IMR-90 (cell line): ENCODE measurements at regions not wholly inside any gene's neighbourhood (a gene's known extent, or its start where the extent isn't known, plus 50 kb on each side); places are given as distances from the start of the nearest gene placed in this dataset.

Experiments
- ATAC-seq: fragments of 200-7000 bp; cut with Tn5 transposase; 2 replicates; pipeline ENCODE4 v1.9.1; 2020; ENCODE audit warnings: low read depth, mild to moderate bottlenecking, moderate library complexity
- BruUV-seq: library from RNA; stranded (reverse); fragments of 400-500 nt; replicated peaks from 2 replicates; lab custom pipeline; 2021; lab: Mats Ljungman, UMichigan
- CTCF ChIA-PET: fragments of 300-600 bp; formaldehyde crosslinking; extraction: SDS; loops from one replicate; lab custom pipeline; 2021; ENCODE audit warnings: antibody characterized with exemption; lab: Yijun Ruan, JAX
- POLR2A ChIA-PET: fragments of 300-600 bp; sonication (Branson Sonifier 250); formaldehyde crosslinking; loops from one replicate; lab custom pipeline; 2022; ENCODE audit warnings: antibody characterized with exemption; ENCODE audit not compliant: unreplicated experiment; lab: Charles Lee
- DNase-seq: peaks from one replicate; pipeline ENCODE4 v3.0.0; 2013
- H2AFZ ChIP-seq: replicated peaks from 2 replicates; pipeline ENCODE3; 2013; ENCODE audit warnings: low read length, mild to moderate bottlenecking; ENCODE audit not compliant: poor library complexity
- H2AK5ac ChIP-seq: 2 replicates; pipeline ENCODE4 v1.6.1; 2013; ENCODE audit warnings: low read depth, low read length, inconsistent platforms
- H2AK9ac ChIP-seq: replicated peaks from 2 replicates; pipeline ENCODE3; 2013; ENCODE audit warnings: mild to moderate bottlenecking, low read depth, low read length, moderate library complexity; ENCODE audit not compliant: poor library complexity
- H2BK120ac ChIP-seq: 2 replicates; pipeline ENCODE4 v1.6.1; 2013; ENCODE audit warnings: low read depth, low read length, inconsistent platforms
- H2BK15ac ChIP-seq: 3 replicates; pipeline ENCODE4 v1.6.1; 2013; ENCODE audit warnings: low read depth, low read length, inconsistent platforms
- H2BK20ac ChIP-seq: 2 replicates; pipeline ENCODE4 v1.6.1; 2013; ENCODE audit warnings: low read depth, mild to moderate bottlenecking, inconsistent platforms, low read length, moderate library complexity
- H2BK5ac ChIP-seq: 2 replicates; pipeline ENCODE4 v1.6.1; 2013; ENCODE audit warnings: mild to moderate bottlenecking, low read depth, low read length, inconsistent platforms; ENCODE audit not compliant: poor library complexity, severe bottlenecking
- H3K14ac ChIP-seq: replicated peaks from 2 replicates; pipeline ENCODE4 v1.6.1; 2013; ENCODE audit warnings: low read depth, low read length, inconsistent platforms
- H3K18ac ChIP-seq: 2 replicates; pipeline ENCODE4 v1.6.1; 2013; ENCODE audit warnings: low read depth, low read length, control low read depth
- H3K23ac ChIP-seq: 2 replicates; pipeline ENCODE4 v1.6.1; 2013; ENCODE audit warnings: low read depth, low read length, inconsistent platforms
- H3K27ac ChIP-seq: 2 replicates; pipeline ENCODE4 v1.5.1; 2013; ENCODE audit warnings: mild to moderate bottlenecking, control low read depth, low read length; ENCODE audit not compliant: insufficient read depth
- H3K27me3 ChIP-seq: 2 replicates; pipeline ENCODE4 v1.6.1; 2013; ENCODE audit warnings: low read length; ENCODE audit not compliant: control insufficient read depth, insufficient read depth
- H3K36me3 ChIP-seq: 2 replicates; pipeline ENCODE4 v1.6.1; 2013; ENCODE audit warnings: low read length, mixed read lengths; ENCODE audit not compliant: control insufficient read depth, insufficient read depth
- H3K4ac ChIP-seq: 2 replicates; pipeline ENCODE4 v1.6.1; 2013; ENCODE audit warnings: low read depth, low read length, inconsistent platforms
- H3K4me1 ChIP-seq: 2 replicates; pipeline ENCODE4 v1.6.1; 2013; ENCODE audit warnings: low read length, mixed read lengths; ENCODE audit not compliant: control insufficient read depth, insufficient read depth
- H3K4me2 ChIP-seq: 2 replicates; pipeline ENCODE4 v1.6.1; 2013; ENCODE audit warnings: low read depth, mild to moderate bottlenecking, control low read depth, low read length, moderate library complexity
- H3K4me3 ChIP-seq: 2 replicates; pipeline ENCODE4 v1.5.1; 2013; ENCODE audit warnings: low read depth, mild to moderate bottlenecking, control low read depth, low read length, moderate library complexity; ENCODE audit not compliant: insufficient read depth
- H3K56ac ChIP-seq: 2 replicates; pipeline ENCODE4 v1.6.1; 2013; ENCODE audit warnings: low read length, inconsistent platforms; ENCODE audit not compliant: insufficient read depth; ENCODE audit errors: extremely low read depth
- H3K79me1 ChIP-seq, 2 experiments: 2 replicates each; pipeline ENCODE4 v1.6.1; 2013; ENCODE audit warnings: low read length in 2 of 2, inconsistent platforms in 1 of 2, low read depth in 1 of 2
- H3K9ac ChIP-seq: 2 replicates; pipeline ENCODE4 v1.6.1; 2013; ENCODE audit warnings: low read depth, low read length, control low read depth
- H3K9me1 ChIP-seq: 2 replicates; pipeline ENCODE4 v1.6.1; 2013; ENCODE audit warnings: low read length, inconsistent platforms; ENCODE audit not compliant: insufficient read depth
- H3K9me3 ChIP-seq: 2 replicates; pipeline ENCODE4 v1.6.1; 2013; ENCODE audit warnings: low read length; ENCODE audit not compliant: control insufficient read depth, insufficient read depth
- H4K20me1 ChIP-seq: 2 replicates; pipeline ENCODE4 v1.6.1; 2013; ENCODE audit warnings: low read length, inconsistent platforms; ENCODE audit not compliant: insufficient read depth
- H4K5ac ChIP-seq: 2 replicates; pipeline ENCODE4 v1.6.1; 2013; ENCODE audit warnings: mild to moderate bottlenecking, low read depth, low read length, control low read depth
- H4K8ac ChIP-seq, 2 experiments: 2 replicates each; pipeline ENCODE4 v1.6.1; 2013; ENCODE audit warnings: low read depth in 2 of 2, low read length in 2 of 2, control low read depth in 1 of 2, inconsistent platforms in 1 of 2
- H4K91ac ChIP-seq: 2 replicates; pipeline ENCODE4 v1.6.1; 2013; ENCODE audit warnings: low read depth, low read length, inconsistent platforms; ENCODE audit not compliant: insufficient read depth
- BHLHE40 ChIP-seq: fragments of 150-350 bp; IDR thresholded peaks from 2 replicates; pipeline ENCODE4 v1.6.1; 2016; ENCODE audit warnings: mild to moderate bottlenecking, low read depth, low read length
- CEBPB ChIP-seq: IDR thresholded peaks from 2 replicates; pipeline ENCODE4 v1.6.1; 2012; ENCODE audit warnings: low read depth, low read length, improper control_type of control experiment
- CHD1 ChIP-seq: IDR thresholded peaks from 2 replicates; pipeline ENCODE4 v1.6.1; 2012; ENCODE audit warnings: low read depth, low read length, improper control_type of control experiment
- FOS ChIP-seq: fragments of 150-350 bp; IDR thresholded peaks from 2 replicates; pipeline ENCODE4 v1.6.1; 2016; ENCODE audit warnings: low read depth, low read length
- MAFK ChIP-seq: IDR thresholded peaks from 2 replicates; pipeline ENCODE4 v1.6.1; 2012; ENCODE audit warnings: low read depth, low read length, improper control_type of control experiment
- MAZ ChIP-seq: IDR thresholded peaks from 2 replicates; pipeline ENCODE4 v1.6.1; 2012; ENCODE audit warnings: low read depth, mild to moderate bottlenecking, low read length, improper control_type of control experiment, moderate library complexity, borderline replicate concordance
- MXI1 ChIP-seq: IDR thresholded peaks from 2 replicates; pipeline ENCODE4 v1.6.1; 2012; ENCODE audit warnings: low read depth, mild to moderate bottlenecking, low read length, moderate library complexity, borderline replicate concordance
- NFE2L2 ChIP-seq: fragments of 150-350 bp; IDR thresholded peaks from 2 replicates; pipeline ENCODE4 v1.6.1; 2016; ENCODE audit warnings: low read depth, mild to moderate bottlenecking, low read length
- POLR2A ChIP-seq: IDR thresholded peaks from 2 replicates; pipeline ENCODE4 v1.6.1; 2012; ENCODE audit warnings: mild to moderate bottlenecking, low read depth, low read length
- RAD21 ChIP-seq: IDR thresholded peaks from 2 replicates; pipeline ENCODE4 v1.6.1; 2012; ENCODE audit warnings: low read length, improper control_type of control experiment
- RCOR1 ChIP-seq: IDR thresholded peaks from 2 replicates; pipeline ENCODE4 v1.6.1; 2012; ENCODE audit warnings: mild to moderate bottlenecking, low read length, improper control_type of control experiment; ENCODE audit not compliant: insufficient replicate concordance
- RFX5 ChIP-seq: IDR thresholded peaks from 2 replicates; pipeline ENCODE4 v1.8.0; 2012; ENCODE audit warnings: low read depth, mild to moderate bottlenecking, low read length, moderate library complexity
- SMC3 ChIP-seq: fragments of 150-350 bp; IDR thresholded peaks from 2 replicates; pipeline ENCODE4 v1.6.1; 2016; ENCODE audit warnings: low read depth, mild to moderate bottlenecking, antibody characterized with exemption, low read length, moderate library complexity
- WGBS, 2 experiments: methylation state at CpG; one replicate each; pipeline versions ENCODE4 v1.1.5 to v1.1.7; 2013; ENCODE audit warnings: missing lambda C conversion rate in 2 of 2; ENCODE audit not compliant: insufficient read length in 1 of 2; ENCODE audit errors: extremely low coverage in 2 of 2; 5-methylcytosine and 5-hydroxymethylcytosine counted together
- dilution Hi-C: fragments of 300-500 bp; cut with HindIII; formaldehyde crosslinking; loops from one replicate; pipeline ENCODE4 v1.14.3; 2018; ENCODE audit warnings: low sequenced_read_pairs; ENCODE audit not compliant: unreplicated experiment
- in situ Hi-C: fragments of 300-500 bp; cut with MboI; formaldehyde crosslinking; loops from 3 replicates; pipeline ENCODE4 v1.14.3; 2019; ENCODE audit warnings: low sequenced_read_pairs, inconsistent platforms, mixed read lengths
- intact Hi-C: fragments of 100-400 bp; cut with micrococcal nuclease; formaldehyde crosslinking; loops from 2 replicates; pipeline ENCODE4 v1.10.0; 2022
- TF ChIP-seq, protein P1 (sequence below): fragments of 150-350 bp; IDR thresholded peaks from 2 replicates; pipeline ENCODE4 v1.6.1; 2016; ENCODE audit warnings: low read depth, mild to moderate bottlenecking, low read length, moderate library complexity, borderline replicate concordance
- TF ChIP-seq, protein P2 (sequence below): fragments of 150-350 bp; IDR thresholded peaks from 2 replicates; pipeline ENCODE4 v1.6.1; 2017; ENCODE audit warnings: mild to moderate bottlenecking, antibody characterized with exemption, low read length, low read depth
- TF ChIP-seq, protein P3 (sequence below): conservative IDR thresholded peaks from 2 replicates; pipeline ENCODE4 v1.5.1; 2012; ENCODE audit warnings: mild to moderate bottlenecking, low read depth, low read length, improper control_type of control experiment

DNA sequence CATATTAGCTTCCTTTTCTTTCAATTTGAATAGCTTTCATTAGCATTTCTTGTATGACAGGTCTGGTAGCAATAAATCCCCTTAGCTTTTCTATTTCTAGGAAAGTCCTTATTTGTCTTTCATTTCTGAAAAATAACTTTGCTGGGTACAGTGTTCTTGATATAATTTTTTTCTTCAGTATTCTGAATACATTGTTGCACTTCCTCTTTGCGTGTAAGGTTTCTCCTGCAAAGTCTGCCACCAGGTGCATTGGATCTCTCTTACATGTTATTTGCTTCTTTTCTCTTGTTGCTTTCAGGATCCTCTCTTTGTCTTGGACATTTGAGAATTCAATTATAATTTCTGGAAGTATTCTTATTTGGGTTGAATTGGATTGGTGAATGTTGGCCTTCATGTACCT is 663.7 kb downstream of the GRXCR1 start:
- POLR2A ChIA-PET = no interaction called here
- Histone ChIP-seq H3K9me1 (no peaks in the 10 kb centered on the region), H3K79me1 (no peaks in the 10 kb centered on the region), H3K9ac (no peak overlapping the region), H2BK5ac (no peak overlapping the region), H3K23ac (no peak overlapping the region), H4K8ac (no peak overlapping the region), H3K4me2 (no peak overlapping the region), H2BK20ac (no peak overlapping the region), H3K14ac (no peak overlapping the region), H3K9me3 (no peaks in the 10 kb centered on the region), H3K27ac (no peak overlapping the region), H3K27me3 (no peaks in the 10 kb centered on the region), H3K18ac (no peak overlapping the region), H2AK5ac (no peak overlapping the region), H4K20me1 (no peaks in the 10 kb centered on the region), H3K36me3 (no peaks in the 10 kb centered on the region), H2AK9ac (no peak overlapping the region), H2AFZ (no peak overlapping the region), H3K4me1 (no peaks in the 10 kb centered on the region), H2BK15ac (no peak overlapping the region), H2BK120ac (no peak overlapping the region), H4K5ac (no peak overlapping the region), H3K4me3 (no peak overlapping the region), H3K4ac (no peak overlapping the region), H4K91ac (no peak overlapping the region), H3K56ac (no peak overlapping the region)
- in situ Hi-C loops = no loop called here
- no peak for DNase-seq
- no peak for TF ChIP-seq RAD21
- TF ChIP-seq, protein P1, sequence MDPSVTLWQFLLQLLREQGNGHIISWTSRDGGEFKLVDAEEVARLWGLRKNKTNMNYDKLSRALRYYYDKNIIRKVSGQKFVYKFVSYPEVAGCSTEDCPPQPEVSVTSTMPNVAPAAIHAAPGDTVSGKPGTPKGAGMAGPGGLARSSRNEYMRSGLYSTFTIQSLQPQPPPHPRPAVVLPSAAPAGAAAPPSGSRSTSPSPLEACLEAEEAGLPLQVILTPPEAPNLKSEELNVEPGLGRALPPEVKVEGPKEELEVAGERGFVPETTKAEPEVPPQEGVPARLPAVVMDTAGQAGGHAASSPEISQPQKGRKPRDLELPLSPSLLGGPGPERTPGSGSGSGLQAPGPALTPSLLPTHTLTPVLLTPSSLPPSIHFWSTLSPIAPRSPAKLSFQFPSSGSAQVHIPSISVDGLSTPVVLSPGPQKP = no peak
- TF ChIP-seq, protein P2, sequence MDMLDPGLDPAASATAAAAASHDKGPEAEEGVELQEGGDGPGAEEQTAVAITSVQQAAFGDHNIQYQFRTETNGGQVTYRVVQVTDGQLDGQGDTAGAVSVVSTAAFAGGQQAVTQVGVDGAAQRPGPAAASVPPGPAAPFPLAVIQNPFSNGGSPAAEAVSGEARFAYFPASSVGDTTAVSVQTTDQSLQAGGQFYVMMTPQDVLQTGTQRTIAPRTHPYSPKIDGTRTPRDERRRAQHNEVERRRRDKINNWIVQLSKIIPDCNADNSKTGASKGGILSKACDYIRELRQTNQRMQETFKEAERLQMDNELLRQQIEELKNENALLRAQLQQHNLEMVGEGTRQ = no peak
- no peak for TF ChIP-seq CHD1
- TF ChIP-seq RFX5 = no peak
- no peak for TF ChIP-seq CEBPB
- no peak for TF ChIP-seq MAFK
- TF ChIP-seq POLR2A = no peak
- TF ChIP-seq MXI1 = no peak
- TF ChIP-seq BHLHE40 = no peak
- TF ChIP-seq, protein P3, sequence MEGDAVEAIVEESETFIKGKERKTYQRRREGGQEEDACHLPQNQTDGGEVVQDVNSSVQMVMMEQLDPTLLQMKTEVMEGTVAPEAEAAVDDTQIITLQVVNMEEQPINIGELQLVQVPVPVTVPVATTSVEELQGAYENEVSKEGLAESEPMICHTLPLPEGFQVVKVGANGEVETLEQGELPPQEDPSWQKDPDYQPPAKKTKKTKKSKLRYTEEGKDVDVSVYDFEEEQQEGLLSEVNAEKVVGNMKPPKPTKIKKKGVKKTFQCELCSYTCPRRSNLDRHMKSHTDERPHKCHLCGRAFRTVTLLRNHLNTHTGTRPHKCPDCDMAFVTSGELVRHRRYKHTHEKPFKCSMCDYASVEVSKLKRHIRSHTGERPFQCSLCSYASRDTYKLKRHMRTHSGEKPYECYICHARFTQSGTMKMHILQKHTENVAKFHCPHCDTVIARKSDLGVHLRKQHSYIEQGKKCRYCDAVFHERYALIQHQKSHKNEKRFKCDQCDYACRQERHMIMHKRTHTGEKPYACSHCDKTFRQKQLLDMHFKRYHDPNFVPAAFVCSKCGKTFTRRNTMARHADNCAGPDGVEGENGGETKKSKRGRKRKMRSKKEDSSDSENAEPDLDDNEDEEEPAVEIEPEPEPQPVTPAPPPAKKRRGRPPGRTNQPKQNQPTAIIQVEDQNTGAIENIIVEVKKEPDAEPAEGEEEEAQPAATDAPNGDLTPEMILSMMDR = no peak
- no peak for TF ChIP-seq NFE2L2
- no peak for TF ChIP-seq MAZ
- no peak for TF ChIP-seq RCOR1
- TF ChIP-seq FOS = no peak
- TF ChIP-seq SMC3 = no peak
- BruUV-seq = no TSS peak
- intact Hi-C loops = no loop called here
- no CpG with 5 or more reads among the region's 1 CpG for WGBS, 2 experiments
- no peak for ATAC-seq
- CTCF ChIA-PET = interaction anchor here (1.2 kb wide), 1 partner anchor 163 kb away, joined by 6 read pairs; no protein-coding TSS in a partner anchor
- dilution Hi-C loops = no loop called here
